ENCODE measurements at regions not wholly inside any gene's neighbourhood (a gene's known extent, or its start where the extent isn't known, plus 50 kb on each side); places are given as distances from the start of the nearest gene placed in this dataset.

- no peak overlapping the region for H3K4me2 ChIP-seq (ENCODE audit: low read depth, low read length)
- no peak overlapping the region for H3K23ac ChIP-seq (ENCODE audit: low read depth, low read length)
- H2AK5ac ChIP-seq (ENCODE audit: low read depth, low read length): no peak overlapping the region
- no peak overlapping the region for H4K5ac ChIP-seq (ENCODE audit: low read depth, low read length)
- H3K9ac ChIP-seq (ENCODE audit: low read depth, low read length): no peak overlapping the region
- H3K4me1 ChIP-seq (ENCODE audit: control insufficient read depth, insufficient read depth, low read length): no peaks in the 10 kb centered on the region
- H3K18ac ChIP-seq (ENCODE audit: low read depth, low read length): no peak overlapping the region
- no peak overlapping the region for H2BK5ac ChIP-seq (ENCODE audit: low read depth, low read length, poor library complexity, severe bottlenecking)
- H2BK120ac ChIP-seq (ENCODE audit: low read depth, low read length): no peak overlapping the region
- 83% methylated on average over 1 of the region's 4 CpGs; no CpG with 5 or more reads in 1 of the 2 experiments for WGBS, 2 experiments (ENCODE audit: extremely low coverage in 2 of 2, insufficient read length in 1 of 2)
- no peaks in the 10 kb centered on the region for H3K9me1 ChIP-seq (ENCODE audit: insufficient read depth, low read length)
- DNase-seq (no peak), ATAC-seq (ENCODE audit: low read depth) (no peak)
- no peak overlapping the region for H3K4ac ChIP-seq (ENCODE audit: low read depth, low read length)
- no peaks in the 10 kb centered on the region for H4K20me1 ChIP-seq (ENCODE audit: insufficient read depth, low read length)
- ChIA-PET POLR2A (ENCODE audit: unreplicated experiment) (no interaction called here), CTCF (no interaction called here)
- no peak overlapping the region for H3K27ac ChIP-seq (ENCODE audit: insufficient read depth, low read length)
- no peaks in the 10 kb centered on the region for H3K79me1 ChIP-seq (ENCODE audit: low read depth in 1 of 2, low read length in 2 of 2)
- H4K8ac ChIP-seq (ENCODE audit: low read depth in 2 of 2, low read length in 2 of 2): no peak overlapping the region
- H2AK9ac ChIP-seq (replicated peaks; ENCODE audit: low read depth, low read length, poor library complexity): no peak overlapping the region
- H3K9me3 ChIP-seq (ENCODE audit: control insufficient read depth, insufficient read depth, low read length): no peaks in the 10 kb centered on the region
- H3K4me3 ChIP-seq (ENCODE audit: insufficient read depth, low read depth, low read length): no peak overlapping the region
- H3K14ac ChIP-seq (replicated peaks; ENCODE audit: low read depth, low read length): no peak overlapping the region
- BruUV-seq (replicated peaks): no TSS peak
- intact Hi-C loops (cut with micrococcal nuclease): no loop called here
- no peak overlapping the region for H2AFZ ChIP-seq (replicated peaks; ENCODE audit: low read length, poor library complexity)
- H3K27me3 ChIP-seq (ENCODE audit: control insufficient read depth, insufficient read depth, low read length): no peaks in the 10 kb centered on the region
- no peaks in the 10 kb centered on the region for H3K36me3 ChIP-seq (ENCODE audit: control insufficient read depth, insufficient read depth, low read length)
- in situ Hi-C loops (cut with MboI; ENCODE audit: low sequenced_read_pairs): no loop called here
- no peak overlapping the region for H2BK20ac ChIP-seq (ENCODE audit: low read depth, low read length)
- no peak overlapping the region for H3K56ac ChIP-seq (ENCODE audit: extremely low read depth, insufficient read depth, low read length)
- dilution Hi-C loops (cut with HindIII; ENCODE audit: low sequenced_read_pairs, unreplicated experiment): no loop called here
- no peak for TF ChIP-seq BHLHE40 (IDR thresholded peaks at IDR 0.05; ENCODE audit: low read depth, low read length)
- no peak for TF ChIP-seq RAD21 (IDR thresholded peaks at IDR 0.05; ENCODE audit: low read length)
- no peak for TF ChIP-seq ELK1 (IDR thresholded peaks at IDR 0.05; ENCODE audit: borderline replicate concordance, low read depth, low read length)
- no peak overlapping the region for H4K91ac ChIP-seq (ENCODE audit: insufficient read depth, low read depth, low read length)
- H2BK15ac ChIP-seq (ENCODE audit: low read depth, low read length): no peak overlapping the region
These were observed 234.4 kb upstream of the HS3ST1 start for GRCh38 chr4:11663114-11663513.
